M059J (cell line): ENCODE measurements at regions not wholly inside any gene's neighbourhood (a gene's known extent, or its start where the extent isn't known, plus 50 kb on each side); places are given as distances from the start of the nearest gene placed in this dataset.
"Not testable (repeated sequence)": the region's sequence is repeated elsewhere in the genome, so short reads cannot be mapped to it uniquely, and the experiment has no call there.

ENCODE experiments used
- DNase-seq: peaks from one replicate; pipeline ENCODE4 v3.0.0-alpha.2; 2012; ENCODE audit warnings: low read depth

DNA sequence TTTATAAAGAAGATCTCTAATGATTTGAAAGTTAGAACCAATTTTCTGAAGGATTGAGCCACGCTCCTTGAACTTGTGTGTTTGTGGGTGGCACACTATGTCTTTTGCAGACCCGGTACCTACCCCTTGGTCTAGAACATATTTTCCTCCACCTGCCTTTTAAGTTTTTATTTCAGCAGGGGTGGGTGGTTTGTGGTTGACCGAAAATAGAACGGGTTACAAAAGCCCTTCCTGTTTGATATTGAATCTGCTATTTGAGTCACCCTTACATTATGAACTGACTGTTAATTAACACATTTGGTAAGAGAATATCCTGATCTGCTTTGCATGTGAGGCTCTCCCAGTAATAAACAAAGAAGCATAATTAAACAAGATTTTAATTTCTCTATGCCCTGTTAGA is 697.5 kb downstream of the GOLGA6L6 start:
- DNase-seq: not testable (repeated sequence)
